SK-N-SH treated with all-trans-retinoic acid at 6 μM for 48 hours (cell line): ENCODE measurements at regions not wholly inside any gene's neighbourhood (a gene's known extent, or its start where the extent isn't known, plus 50 kb on each side); places are given as distances from the start of the nearest gene placed in this dataset.

Experiments used
- ATAC-seq: fragments of 200-7000 bp; cut with Tn5 transposase; 3 replicates; pipeline ENCODE4 v1.9.1; 2020; ENCODE audit warnings: mild to moderate bottlenecking, moderate library complexity
- ARNTL ChIP-seq: fragments of 450-650 bp; formaldehyde crosslinking; IDR thresholded peaks from 2 replicates; pipeline ENCODE4 v1.5.0; 2020; ENCODE audit warnings: low read depth, mild to moderate bottlenecking, moderate library complexity, borderline replicate concordance
- BACH2 ChIP-seq: fragments of 250-450 bp; sonication (Bioruptor Pico); IDR thresholded peaks from 2 replicates; pipeline ENCODE4 v1.9.0; 2021; ENCODE audit warnings: mild to moderate bottlenecking, borderline replicate concordance
- CSDC2 ChIP-seq: fragments of 250-450 bp; sonication (Bioruptor Pico); IDR thresholded peaks from 2 replicates; pipeline ENCODE4 v1.5.0; 2020; ENCODE audit warnings: mild to moderate bottlenecking, moderate library complexity
- ESRRG ChIP-seq: fragments of 250-450 bp; sonication (Bioruptor Pico); IDR thresholded peaks from 2 replicates; pipeline ENCODE4 v1.6.1; 2021; ENCODE audit warnings: mild to moderate bottlenecking
- GLIS3 ChIP-seq: fragments of 250-450 bp; sonication (Bioruptor Pico); IDR thresholded peaks from 2 replicates; pipeline ENCODE4 v1.5.0; 2020; ENCODE audit warnings: mild to moderate bottlenecking, moderate library complexity
- ISL1 ChIP-seq: fragments of 250-450 bp; sonication (Bioruptor Pico); IDR thresholded peaks from 2 replicates; pipeline ENCODE4 v2.1.2; 2022; ENCODE audit warnings: mild to moderate bottlenecking, moderate library complexity
- OSR1 ChIP-seq: fragments of 250-450 bp; sonication (Bioruptor Pico); IDR thresholded peaks from 2 replicates; pipeline ENCODE4 v1.8.0; 2022; ENCODE audit warnings: moderate library complexity, mild to moderate bottlenecking, inconsistent platforms
- PATZ1 ChIP-seq: fragments of 250-450 bp; sonication (Bioruptor Pico); IDR thresholded peaks from 2 replicates; pipeline ENCODE4 v1.8.0; 2020; ENCODE audit warnings: mild to moderate bottlenecking, moderate library complexity, borderline replicate concordance
- POU6F1 ChIP-seq: fragments of 250-450 bp; sonication (Bioruptor Pico); IDR thresholded peaks from 2 replicates; pipeline ENCODE4 v1.8.0; 2021; ENCODE audit warnings: low read depth, mild to moderate bottlenecking, moderate library complexity, borderline replicate concordance
- PPARA ChIP-seq: fragments of 250-450 bp; sonication (Bioruptor Pico); IDR thresholded peaks from 2 replicates; pipeline ENCODE4 v1.5.0; 2020; ENCODE audit warnings: mild to moderate bottlenecking, borderline replicate concordance
- RARB ChIP-seq: fragments of 250-450 bp; sonication (Bioruptor Pico); IDR thresholded peaks from 2 replicates; pipeline ENCODE4 v1.8.0; 2021; ENCODE audit warnings: mild to moderate bottlenecking, moderate library complexity
- SNAI2 ChIP-seq: fragments of 250-450 bp; sonication (Bioruptor Pico); IDR thresholded peaks from 2 replicates; pipeline ENCODE4 v1.5.0; 2020; ENCODE audit warnings: mild to moderate bottlenecking, moderate library complexity
- TCF4 ChIP-seq: fragments of 250-450 bp; sonication (Bioruptor Pico); IDR thresholded peaks from 2 replicates; pipeline ENCODE4 v1.8.0; 2021; ENCODE audit warnings: mild to moderate bottlenecking, moderate library complexity, borderline replicate concordance
- TOX ChIP-seq: fragments of 250-450 bp; sonication (Bioruptor Pico); IDR thresholded peaks from 2 replicates; pipeline ENCODE4 v1.8.0; 2021; ENCODE audit warnings: mild to moderate bottlenecking, moderate library complexity, borderline replicate concordance
- ZC3H10 ChIP-seq: fragments of 250-450 bp; sonication (Bioruptor Pico); IDR thresholded peaks from 2 replicates; pipeline ENCODE4 v1.5.1; 2021; ENCODE audit warnings: mild to moderate bottlenecking, moderate library complexity
- ZFP3 ChIP-seq: fragments of 250-450 bp; sonication (Bioruptor Pico); IDR thresholded peaks from 2 replicates; pipeline ENCODE4 v1.5.0; 2020; ENCODE audit warnings: mild to moderate bottlenecking, moderate library complexity
- ZFP30 ChIP-seq: fragments of 450-650 bp; formaldehyde crosslinking; IDR thresholded peaks from 2 replicates; pipeline ENCODE4 v1.5.0; 2022; ENCODE audit warnings: mild to moderate bottlenecking, moderate library complexity
- ZNF70 ChIP-seq: fragments of 450-650 bp; formaldehyde crosslinking; IDR thresholded peaks from 2 replicates; pipeline ENCODE4 v1.5.0; 2020; ENCODE audit warnings: mild to moderate bottlenecking, moderate library complexity
- ZNF8 ChIP-seq: fragments of 450-650 bp; formaldehyde crosslinking; IDR thresholded peaks from 2 replicates; pipeline ENCODE4 v1.5.0; 2020; ENCODE audit warnings: mild to moderate bottlenecking, moderate library complexity
- TF ChIP-seq, protein P1 (sequence below): fragments of 250-450 bp; sonication (Bioruptor Pico); IDR thresholded peaks from 2 replicates; pipeline ENCODE4 v1.5.0; 2020; ENCODE audit warnings: mild to moderate bottlenecking, moderate library complexity
- TF ChIP-seq, protein P2 (sequence below): fragments of 250-450 bp; sonication (Bioruptor Pico); IDR thresholded peaks from 2 replicates; pipeline ENCODE4 v1.5.1; 2021; ENCODE audit warnings: mild to moderate bottlenecking, moderate library complexity
- TF ChIP-seq, protein P3 (sequence below): fragments of 250-450 bp; sonication (Bioruptor Pico); IDR thresholded peaks from 2 replicates; pipeline ENCODE4 v1.5.1; 2020; ENCODE audit warnings: low read depth, mild to moderate bottlenecking, moderate library complexity

GRCh38 chr10:2619472-2619871 is 447.9 kb upstream of the PFKP start:
- TF ChIP-seq TCF4 (CRISPR knock-in tag) (no peak), RARB (CRISPR knock-in tag) (no peak), BACH2 (CRISPR knock-in tag) (no peak), ISL1 (no peak), OSR1 (CRISPR knock-in tag) (no peak), ZNF70 (CRISPR knock-in tag) (no peak), SNAI2 (CRISPR knock-in tag) (no peak), GLIS3 (CRISPR knock-in tag) (no peak), PPARA (CRISPR knock-in tag) (no peak), ARNTL (CRISPR knock-in tag) (no peak), ZFP3 (no peak)
- no peak for ATAC-seq

GRCh38 chr10:2618690-2619089 is 448.7 kb upstream of the PFKP start:
- TF ChIP-seq, protein P1, sequence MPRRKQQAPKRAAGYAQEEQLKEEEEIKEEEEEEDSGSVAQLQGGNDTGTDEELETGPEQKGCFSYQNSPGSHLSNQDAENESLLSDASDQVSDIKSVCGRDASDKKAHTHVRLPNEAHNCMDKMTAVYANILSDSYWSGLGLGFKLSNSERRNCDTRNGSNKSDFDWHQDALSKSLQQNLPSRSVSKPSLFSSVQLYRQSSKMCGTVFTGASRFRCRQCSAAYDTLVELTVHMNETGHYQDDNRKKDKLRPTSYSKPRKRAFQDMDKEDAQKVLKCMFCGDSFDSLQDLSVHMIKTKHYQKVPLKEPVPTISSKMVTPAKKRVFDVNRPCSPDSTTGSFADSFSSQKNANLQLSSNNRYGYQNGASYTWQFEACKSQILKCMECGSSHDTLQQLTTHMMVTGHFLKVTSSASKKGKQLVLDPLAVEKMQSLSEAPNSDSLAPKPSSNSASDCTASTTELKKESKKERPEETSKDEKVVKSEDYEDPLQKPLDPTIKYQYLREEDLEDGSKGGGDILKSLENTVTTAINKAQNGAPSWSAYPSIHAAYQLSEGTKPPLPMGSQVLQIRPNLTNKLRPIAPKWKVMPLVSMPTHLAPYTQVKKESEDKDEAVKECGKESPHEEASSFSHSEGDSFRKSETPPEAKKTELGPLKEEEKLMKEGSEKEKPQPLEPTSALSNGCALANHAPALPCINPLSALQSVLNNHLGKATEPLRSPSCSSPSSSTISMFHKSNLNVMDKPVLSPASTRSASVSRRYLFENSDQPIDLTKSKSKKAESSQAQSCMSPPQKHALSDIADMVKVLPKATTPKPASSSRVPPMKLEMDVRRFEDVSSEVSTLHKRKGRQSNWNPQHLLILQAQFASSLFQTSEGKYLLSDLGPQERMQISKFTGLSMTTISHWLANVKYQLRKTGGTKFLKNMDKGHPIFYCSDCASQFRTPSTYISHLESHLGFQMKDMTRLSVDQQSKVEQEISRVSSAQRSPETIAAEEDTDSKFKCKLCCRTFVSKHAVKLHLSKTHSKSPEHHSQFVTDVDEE (CRISPR knock-in tag) = no peak
- TF ChIP-seq ESRRG = no peak
- TF ChIP-seq PATZ1 = no peak
- no peak for TF ChIP-seq PPARA (CRISPR knock-in tag)
- TF ChIP-seq, protein P2, sequence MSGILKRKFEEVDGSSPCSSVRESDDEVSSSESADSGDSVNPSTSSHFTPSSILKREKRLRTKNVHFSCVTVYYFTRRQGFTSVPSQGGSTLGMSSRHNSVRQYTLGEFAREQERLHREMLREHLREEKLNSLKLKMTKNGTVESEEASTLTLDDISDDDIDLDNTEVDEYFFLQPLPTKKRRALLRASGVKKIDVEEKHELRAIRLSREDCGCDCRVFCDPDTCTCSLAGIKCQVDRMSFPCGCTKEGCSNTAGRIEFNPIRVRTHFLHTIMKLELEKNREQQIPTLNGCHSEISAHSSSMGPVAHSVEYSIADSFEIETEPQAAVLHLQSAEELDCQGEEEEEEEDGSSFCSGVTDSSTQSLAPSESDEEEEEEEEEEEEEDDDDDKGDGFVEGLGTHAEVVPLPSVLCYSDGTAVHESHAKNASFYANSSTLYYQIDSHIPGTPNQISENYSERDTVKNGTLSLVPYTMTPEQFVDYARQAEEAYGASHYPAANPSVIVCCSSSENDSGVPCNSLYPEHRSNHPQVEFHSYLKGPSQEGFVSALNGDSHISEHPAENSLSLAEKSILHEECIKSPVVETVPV = no peak
- no peak for TF ChIP-seq CSDC2 (CRISPR knock-in tag)
- no peak for TF ChIP-seq SNAI2 (CRISPR knock-in tag)
- TF ChIP-seq, protein P3, sequence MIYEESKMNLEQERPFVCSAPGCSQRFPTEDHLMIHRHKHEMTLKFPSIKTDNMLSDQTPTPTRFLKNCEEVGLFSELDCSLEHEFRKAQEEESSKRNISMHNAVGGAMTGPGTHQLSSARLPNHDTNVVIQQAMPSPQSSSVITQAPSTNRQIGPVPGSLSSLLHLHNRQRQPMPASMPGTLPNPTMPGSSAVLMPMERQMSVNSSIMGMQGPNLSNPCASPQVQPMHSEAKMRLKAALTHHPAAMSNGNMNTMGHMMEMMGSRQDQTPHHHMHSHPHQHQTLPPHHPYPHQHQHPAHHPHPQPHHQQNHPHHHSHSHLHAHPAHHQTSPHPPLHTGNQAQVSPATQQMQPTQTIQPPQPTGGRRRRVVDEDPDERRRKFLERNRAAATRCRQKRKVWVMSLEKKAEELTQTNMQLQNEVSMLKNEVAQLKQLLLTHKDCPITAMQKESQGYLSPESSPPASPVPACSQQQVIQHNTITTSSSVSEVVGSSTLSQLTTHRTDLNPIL (CRISPR knock-in tag) = no peak
- no peak for TF ChIP-seq ZFP3
- TF ChIP-seq OSR1 (CRISPR knock-in tag) = no peak
- no peak for TF ChIP-seq GLIS3 (CRISPR knock-in tag)
- TF ChIP-seq POU6F1 (CRISPR knock-in tag) = no peak
- TF ChIP-seq RARB (CRISPR knock-in tag) = no peak
- TF ChIP-seq ARNTL (CRISPR knock-in tag) = no peak
- no peak for TF ChIP-seq TOX
- no peak for TF ChIP-seq ZFP30 (CRISPR knock-in tag)
- ATAC-seq = no peak

- no peak for TF ChIP-seq ZNF8 (CRISPR knock-in tag)
- TF ChIP-seq ZC3H10 (CRISPR knock-in tag) = no peak
- TF ChIP-seq SNAI2 (CRISPR knock-in tag) = no peak
- TF ChIP-seq ISL1 = no peak
- TF ChIP-seq, protein P3 (CRISPR knock-in tag) = no peak
- TF ChIP-seq OSR1 (CRISPR knock-in tag) = no peak
- TF ChIP-seq PPARA (CRISPR knock-in tag) = no peak
- TF ChIP-seq TCF4 (CRISPR knock-in tag) = no peak
- TF ChIP-seq, protein P2 = no peak
- ATAC-seq = no peak
Measured at GRCh38 chr10:2616215-2616614, 451.1 kb upstream of the PFKP start.
